GM12875 (cell line): ENCODE measurements at regions not wholly inside any gene's neighbourhood (a gene's known extent, or its start where the extent isn't known, plus 50 kb on each side); places are given as distances from the start of the nearest gene placed in this dataset.
"Not testable (repeated sequence)": the region's sequence is repeated elsewhere in the genome, so short reads cannot be mapped to it uniquely, and the experiment has no call there.

Source experiments
- H3K4me3 ChIP-seq: one replicate; pipeline ENCODE4 v1.5.1; 2011; ENCODE audit warnings: low read depth, low read length, control low read depth
- CTCF ChIP-seq: IDR thresholded peaks from 2 replicates; pipeline ENCODE4 v1.5.1; 2011; ENCODE audit warnings: low read depth, mild to moderate bottlenecking, control low read depth, inconsistent platforms, low read length, moderate library complexity, borderline replicate concordance; ENCODE audit not compliant: insufficient read depth

GRCh38 chr6:165135889-165136288, 173.5 kb downstream of the C6orf118 start:
- TF ChIP-seq CTCF: no peak

GRCh38 chr6:165129086-165129485, 180.3 kb downstream of the C6orf118 start:
- H3K4me3 ChIP-seq: no peak overlapping the region
- no peak for TF ChIP-seq CTCF

More at GRCh38 chr6:165135889-165136288, 173.5 kb downstream of the C6orf118 start:
- no peak overlapping the region for H3K4me3 ChIP-seq

GRCh38 chr6:165127743-165128142, 181.7 kb downstream of the C6orf118 start:
- not testable (repeated sequence) for H3K4me3 ChIP-seq

- not testable (repeated sequence) for H3K4me3 ChIP-seq
Measured at GRCh38 chr6:165124681-165125080, 184.7 kb downstream of the C6orf118 start.

- H3K4me3 ChIP-seq: no peak overlapping the region
- TF ChIP-seq CTCF: no peak
Measured at GRCh38 chr6:165119231-165120020, 190.0 kb downstream of the C6orf118 start.

- H3K4me3 ChIP-seq: no peak overlapping the region
- TF ChIP-seq CTCF: no peak
Measured at GRCh38 chr6:165118736-165119135, 190.7 kb downstream of the C6orf118 start.

GRCh38 chr6:165117806-165118205, 191.6 kb downstream of the C6orf118 start:
- TF ChIP-seq CTCF: no peak
- H3K4me3 ChIP-seq: no peak overlapping the region

GRCh38 chr6:165117121-165117520, 192.3 kb downstream of the C6orf118 start:
- no peak for TF ChIP-seq CTCF
- no peak overlapping the region for H3K4me3 ChIP-seq
